ENCODE measurements at regions not wholly inside any gene's neighbourhood (a gene's known extent, or its start where the extent isn't known, plus 50 kb on each side); places are given as distances from the start of the nearest gene placed in this dataset.
"Not testable (repeated sequence)": the region's sequence is repeated elsewhere in the genome, so short reads cannot be mapped to it uniquely, and the experiment has no call there.

GRCh38 chr12:124475295-124476010, 92.0 kb downstream of the NCOR2 start:
- no peak for DNase-seq (ENCODE audit: low spot score)

- no peak for DNase-seq (ENCODE audit: low spot score)
Observed at GRCh38 chr12:124474709-124475108, 92.7 kb downstream of the NCOR2 start.

GRCh38 chr12:124472690-124473279, 94.6 kb downstream of the NCOR2 start:
- no peak for DNase-seq (ENCODE audit: low spot score)

GRCh38 chr12:124471828-124472227, 95.6 kb downstream of the NCOR2 start:
- DNase-seq (ENCODE audit: low spot score), result no peak

GRCh38 chr12:124470806-124471205, 96.6 kb downstream of the NCOR2 start:
- no peak for DNase-seq (ENCODE audit: low spot score)

- DNase-seq (ENCODE audit: low spot score), result no peak
Observed at GRCh38 chr12:124470139-124470538, 97.3 kb downstream of the NCOR2 start.

- peak; percentile 28 for DNase-seq (ENCODE audit: low spot score)
Observed at GRCh38 chr12:124469193-124469888, 98.1 kb downstream of the NCOR2 start.

- DNase-seq (ENCODE audit: low spot score), result not testable (repeated sequence)
Observed at GRCh38 chr12:124467549-124467948, 99.9 kb downstream of the NCOR2 start.

- peak; percentile 91 for DNase-seq (ENCODE audit: low spot score)
Observed at GRCh38 chr12:124466216-124467128, 100.9 kb downstream of the NCOR2 start.

GRCh38 chr12:124465473-124465872, 101.9 kb downstream of the NCOR2 start:
- DNase-seq (ENCODE audit: low spot score), result no peak

- DNase-seq (ENCODE audit: low spot score), result no peak
Observed at GRCh38 chr12:124464830-124465229, 102.6 kb downstream of the NCOR2 start.

GRCh38 chr12:124464062-124464461, 103.3 kb downstream of the NCOR2 start:
- no peak for DNase-seq (ENCODE audit: low spot score)

- no peak for DNase-seq (ENCODE audit: low spot score)
Observed at GRCh38 chr12:124463341-124463921, 104.0 kb downstream of the NCOR2 start.

- DNase-seq (ENCODE audit: low spot score), result no peak
Observed at GRCh38 chr12:124462750-124463149, 104.7 kb downstream of the NCOR2 start.

- DNase-seq (ENCODE audit: low spot score), result no peak
Observed at GRCh38 chr12:124461851-124462623, 105.4 kb downstream of the NCOR2 start.

- DNase-seq (ENCODE audit: low spot score), result no peak
Observed at GRCh38 chr12:124461241-124461673, 106.2 kb downstream of the NCOR2 start.

GRCh38 chr12:124460771-124461170, 106.6 kb downstream of the NCOR2 start:
- no peak for DNase-seq (ENCODE audit: low spot score)

GRCh38 chr12:124459852-124460645, 107.4 kb downstream of the NCOR2 start:
- no peak for DNase-seq (ENCODE audit: low spot score)

GRCh38 chr12:124458992-124459851, 108.2 kb downstream of the NCOR2 start:
- DNase-seq (ENCODE audit: low spot score), result no peak
